PC-3 (cell line): ENCODE measurements at regions not wholly inside any gene's neighbourhood (a gene's known extent, or its start where the extent isn't known, plus 50 kb on each side); places are given as distances from the start of the nearest gene placed in this dataset.

ENCODE experiments used
- ATAC-seq: fragments of 200-7000 bp; cut with Tn5 transposase; 2 replicates; pipeline ENCODE4 v1.9.1; 2020; ENCODE audit warnings: mild to moderate bottlenecking, moderate library complexity
- BruUV-seq: library from RNA; stranded (reverse); fragments of 400-500 nt; replicated peaks from 2 replicates; lab custom pipeline; 2021; lab: Mats Ljungman, UMichigan
- CTCF ChIA-PET: fragments of 300-600 bp; sonication (Branson Sonifier 250); formaldehyde crosslinking; loops from one replicate; lab custom pipeline; 2022; ENCODE audit warnings: antibody characterized with exemption; lab: Charles Lee
- POLR2A ChIA-PET: fragments of 300-600 bp; sonication (Branson Sonifier 250); formaldehyde crosslinking; loops from one replicate; lab custom pipeline; 2022; ENCODE audit warnings: antibody characterized with exemption; ENCODE audit not compliant: unreplicated experiment; lab: Charles Lee
- DNase-seq: peaks from one replicate; pipeline ENCODE4 v3.0.0-alpha.2; 2015
- H2AFZ ChIP-seq: fragments of 300-600 bp; sonication (generic); 2 replicates; pipeline ENCODE4 v1.6.0; 2016; ENCODE audit warnings: antibody characterized with exemption, low read length
- H3F3A ChIP-seq: fragments of 300-600 bp; sonication (generic); one replicate; pipeline ENCODE4 v1.6.0; 2017; ENCODE audit warnings: antibody characterized with exemption, low read length, control low read depth, mild to moderate bottlenecking; ENCODE audit not compliant: unreplicated experiment
- H3K27ac ChIP-seq: fragments of 300-600 bp; sonication (generic); 2 replicates; pipeline ENCODE4 v1.5.1; 2016; ENCODE audit warnings: mild to moderate bottlenecking, low read length
- H3K27me3 ChIP-seq: fragments of 300-600 bp; sonication (generic); 2 replicates; pipeline ENCODE4 v1.6.1; 2016; ENCODE audit warnings: low read length, mixed read lengths
- H3K36me3 ChIP-seq: fragments of 300-600 bp; sonication (generic); 2 replicates; pipeline ENCODE4 v1.6.1; 2016; ENCODE audit warnings: low read depth, mixed run types, low read length, mixed read lengths
- H3K4me1 ChIP-seq: fragments of 300-600 bp; sonication (generic); 2 replicates; pipeline ENCODE4 v1.5.1; 2016; ENCODE audit warnings: low read length; ENCODE audit not compliant: insufficient read depth
- H3K4me2 ChIP-seq: fragments of 300-600 bp; sonication (generic); 2 replicates; pipeline ENCODE4 v1.6.0; 2016; ENCODE audit warnings: low read length
- H3K4me3 ChIP-seq: fragments of 300-600 bp; sonication (generic); 2 replicates; pipeline ENCODE4 v1.5.1; 2016; ENCODE audit warnings: mild to moderate bottlenecking, low read length, mixed read lengths
- H3K79me2 ChIP-seq: fragments of 300-600 bp; sonication (generic); 2 replicates; pipeline ENCODE4 v1.6.1; 2017; ENCODE audit warnings: low read length, mixed read lengths
- H3K9ac ChIP-seq: fragments of 300-600 bp; sonication (generic); 2 replicates; pipeline ENCODE4 v1.6.0; 2016; ENCODE audit warnings: mild to moderate bottlenecking, low read length
- H3K9me2 ChIP-seq: fragments of 300-600 bp; sonication (generic); replicated peaks from 2 replicates; pipeline ENCODE4 v1.6.1; 2016; ENCODE audit warnings: mixed run types, low read length, mixed read lengths
- H3K9me3 ChIP-seq: fragments of 300-600 bp; sonication (generic); 2 replicates; pipeline ENCODE4 v1.6.1; 2016; ENCODE audit warnings: low read length, mixed read lengths
- H4K20me1 ChIP-seq: fragments of 300-600 bp; sonication (generic); 2 replicates; pipeline ENCODE4 v1.6.1; 2016; ENCODE audit warnings: low read length, mixed read lengths
- EZH2 ChIP-seq: fragments of 300-600 bp; sonication (generic); IDR thresholded peaks from one replicate; pipeline ENCODE4 v1.6.1; 2017; ENCODE audit warnings: antibody characterized with exemption, mild to moderate bottlenecking, low read length; ENCODE audit not compliant: unreplicated experiment
- EZH2phosphoT487 ChIP-seq: fragments of 300-600 bp; sonication (generic); IDR thresholded peaks from 2 replicates; pipeline ENCODE4 v1.6.1; 2018; ENCODE audit warnings: mild to moderate bottlenecking, antibody characterized with exemption, low read length, borderline replicate concordance
- intact Hi-C: fragments of 100-400 bp; cut with micrococcal nuclease; formaldehyde crosslinking; loops from 2 replicates; pipeline ENCODE4 v1.9.0; 2023
- TF ChIP-seq, protein P1 (sequence below): fragments of 300-600 bp; sonication (generic); conservative IDR thresholded peaks from 2 replicates; pipeline ENCODE4 v1.5.1; 2017; ENCODE audit warnings: antibody characterized with exemption, low read depth, mild to moderate bottlenecking, low read length

DNA sequence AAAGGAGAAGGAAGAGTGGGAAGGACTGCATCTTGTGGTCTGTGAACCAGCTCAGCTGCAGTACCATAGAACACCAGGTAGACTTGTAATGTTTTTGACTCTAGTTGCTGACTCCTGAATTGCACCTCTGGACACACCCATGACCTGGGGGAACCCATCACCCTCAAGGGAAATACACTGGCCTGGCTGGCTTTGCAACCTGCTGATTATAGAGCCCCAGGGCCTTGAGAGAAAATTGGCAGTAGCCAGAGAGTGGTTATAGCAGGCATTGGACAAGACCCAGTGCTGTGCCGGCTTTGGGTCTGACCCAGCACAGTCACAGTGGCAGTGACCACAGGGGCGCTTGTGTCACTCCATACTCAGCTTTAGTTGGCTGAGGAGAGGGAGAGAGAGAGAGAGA is 902.3 kb downstream of the GRID1 start:
- Histone ChIP-seq H3K27ac (no peak overlapping the region), H3K9me3 (no peaks in the 10 kb centered on the region), H2AFZ (no peak overlapping the region), H3K79me2 (no peaks in the 10 kb centered on the region), H3K27me3 (no peaks in the 10 kb centered on the region), H3K4me2 (no peak overlapping the region), H3K9ac (no peak overlapping the region), H3K4me3 (no peak overlapping the region), H3K9me2 (no peaks in the 10 kb centered on the region), H3K4me1 (no peaks in the 10 kb centered on the region), H4K20me1 (no peaks in the 10 kb centered on the region), H3K36me3 (no peaks in the 10 kb centered on the region), H3F3A (no peaks in the 10 kb centered on the region)
- BruUV-seq: no TSS peak
- ATAC-seq (no peak), DNase-seq (no peak)
- CTCF ChIA-PET: no interaction called here
- POLR2A ChIA-PET: no interaction called here
- intact Hi-C loops: no loop called here
- TF ChIP-seq, protein P1, sequence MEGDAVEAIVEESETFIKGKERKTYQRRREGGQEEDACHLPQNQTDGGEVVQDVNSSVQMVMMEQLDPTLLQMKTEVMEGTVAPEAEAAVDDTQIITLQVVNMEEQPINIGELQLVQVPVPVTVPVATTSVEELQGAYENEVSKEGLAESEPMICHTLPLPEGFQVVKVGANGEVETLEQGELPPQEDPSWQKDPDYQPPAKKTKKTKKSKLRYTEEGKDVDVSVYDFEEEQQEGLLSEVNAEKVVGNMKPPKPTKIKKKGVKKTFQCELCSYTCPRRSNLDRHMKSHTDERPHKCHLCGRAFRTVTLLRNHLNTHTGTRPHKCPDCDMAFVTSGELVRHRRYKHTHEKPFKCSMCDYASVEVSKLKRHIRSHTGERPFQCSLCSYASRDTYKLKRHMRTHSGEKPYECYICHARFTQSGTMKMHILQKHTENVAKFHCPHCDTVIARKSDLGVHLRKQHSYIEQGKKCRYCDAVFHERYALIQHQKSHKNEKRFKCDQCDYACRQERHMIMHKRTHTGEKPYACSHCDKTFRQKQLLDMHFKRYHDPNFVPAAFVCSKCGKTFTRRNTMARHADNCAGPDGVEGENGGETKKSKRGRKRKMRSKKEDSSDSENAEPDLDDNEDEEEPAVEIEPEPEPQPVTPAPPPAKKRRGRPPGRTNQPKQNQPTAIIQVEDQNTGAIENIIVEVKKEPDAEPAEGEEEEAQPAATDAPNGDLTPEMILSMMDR: no peak
- TF ChIP-seq EZH2phosphoT487: no peak
- no peak for TF ChIP-seq EZH2

DNA sequence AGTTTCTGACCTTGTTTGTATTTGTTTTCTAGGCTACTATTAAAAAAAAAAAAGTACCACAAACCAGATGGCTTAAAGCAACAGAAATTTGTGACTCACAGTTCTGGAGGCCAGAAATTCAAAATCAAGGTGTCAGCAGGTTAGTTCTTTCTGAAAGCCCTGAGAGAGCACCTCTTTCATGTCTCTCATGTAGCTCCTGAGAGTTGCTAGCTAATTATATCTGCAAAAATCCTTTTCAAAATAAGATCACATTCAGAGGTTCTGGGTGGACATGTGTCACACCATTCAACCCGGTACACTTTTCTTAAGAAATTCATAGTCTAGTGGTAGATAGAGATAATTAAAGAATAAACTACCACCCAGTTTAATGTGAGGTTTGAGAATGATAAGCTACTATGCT is 888.6 kb downstream of the GRID1 start:
- Histone ChIP-seq H3K4me3 (no peak overlapping the region), H3K9me3 (no peaks in the 10 kb centered on the region), H3K27me3 (no peaks in the 10 kb centered on the region), H3K9ac (no peak overlapping the region), H3K4me2 (no peak overlapping the region), H3F3A (no peaks in the 10 kb centered on the region), H4K20me1 (no peaks in the 10 kb centered on the region), H2AFZ (no peak overlapping the region), H3K27ac (no peak overlapping the region), H3K79me2 (no peaks in the 10 kb centered on the region), H3K4me1 (no peaks in the 10 kb centered on the region), H3K36me3 (no peaks in the 10 kb centered on the region), H3K9me2 (no peaks in the 10 kb centered on the region)
- TF ChIP-seq EZH2 (no peak), EZH2phosphoT487 (no peak)
- TF ChIP-seq, protein P1: no peak
- intact Hi-C loops: no loop called here
- BruUV-seq: no TSS peak
- ChIA-PET POLR2A (no interaction called here), CTCF (no interaction called here)
- no peak for ATAC-seq
- no peak for DNase-seq

DNA sequence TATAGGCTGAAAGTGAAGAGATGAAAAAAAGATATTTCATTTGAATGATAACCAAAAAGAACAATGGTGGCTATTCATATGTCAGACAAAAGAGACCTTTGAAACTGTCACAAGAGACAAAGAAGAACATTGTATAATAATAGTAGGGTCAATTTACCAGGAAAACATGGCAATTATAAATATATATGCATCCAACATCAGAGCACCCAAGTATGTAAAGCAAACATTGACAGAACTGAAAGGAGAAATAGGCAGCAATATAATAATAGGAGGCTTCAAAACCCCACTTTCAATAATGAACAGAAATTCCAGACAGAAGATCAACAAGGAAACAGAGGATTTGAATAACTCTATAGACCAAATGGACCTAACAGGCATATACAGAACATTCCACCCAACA is 876.2 kb downstream of the GRID1 start:
- Histone ChIP-seq H3K79me2 (no peaks in the 10 kb centered on the region), H3K36me3 (no peaks in the 10 kb centered on the region), H3K4me2 (no peak overlapping the region), H3K9me2 (no peaks in the 10 kb centered on the region), H3F3A (no peaks in the 10 kb centered on the region), H2AFZ (no peak overlapping the region), H3K4me3 (no peak overlapping the region), H3K27ac (no peak overlapping the region), H3K9ac (no peak overlapping the region), H4K20me1 (no peaks in the 10 kb centered on the region), H3K4me1 (no peaks in the 10 kb centered on the region), H3K9me3 (no peaks in the 10 kb centered on the region), H3K27me3 (no peaks in the 10 kb centered on the region)
- ATAC-seq: no peak
- intact Hi-C loops: no loop called here
- CTCF ChIA-PET: no interaction called here
- BruUV-seq: no TSS peak
- TF ChIP-seq EZH2 (no peak), EZH2phosphoT487 (no peak)
- TF ChIP-seq, protein P1: no peak
- no peak for DNase-seq
- POLR2A ChIA-PET: no interaction called here
